GM18868 (cell line): ENCODE measurements at regions not wholly inside any gene's neighbourhood (a gene's known extent, or its start where the extent isn't known, plus 50 kb on each side); places are given as distances from the start of the nearest gene placed in this dataset.

Experiments
- ATAC-seq: cut with Tn5 transposase; IDR thresholded peaks from one replicate; pipeline ENCODE4 v1.9.1; 2021; ENCODE audit warnings: mild to moderate bottlenecking, moderate library complexity; ENCODE audit not compliant: unreplicated experiment

DNA sequence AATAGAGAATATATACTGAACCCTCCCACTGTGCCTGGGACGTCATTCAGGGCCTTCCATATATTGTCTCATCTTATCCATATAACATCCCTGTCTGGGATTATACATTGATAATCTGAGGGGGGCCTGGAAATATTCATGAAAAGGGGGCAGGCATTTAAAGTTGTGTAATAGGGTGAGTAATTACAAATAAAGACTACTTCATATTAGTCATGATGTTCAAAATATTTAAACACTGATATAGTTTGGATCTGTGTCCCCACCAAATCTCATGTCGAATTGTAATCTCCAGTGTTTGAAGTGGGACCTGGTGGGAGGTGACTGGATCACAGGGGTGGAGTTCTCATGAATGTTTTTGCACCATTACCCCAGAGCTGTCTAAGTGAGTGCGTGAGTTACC is 97.8 kb downstream of the AQP9 start:
- no peak for ATAC-seq

DNA sequence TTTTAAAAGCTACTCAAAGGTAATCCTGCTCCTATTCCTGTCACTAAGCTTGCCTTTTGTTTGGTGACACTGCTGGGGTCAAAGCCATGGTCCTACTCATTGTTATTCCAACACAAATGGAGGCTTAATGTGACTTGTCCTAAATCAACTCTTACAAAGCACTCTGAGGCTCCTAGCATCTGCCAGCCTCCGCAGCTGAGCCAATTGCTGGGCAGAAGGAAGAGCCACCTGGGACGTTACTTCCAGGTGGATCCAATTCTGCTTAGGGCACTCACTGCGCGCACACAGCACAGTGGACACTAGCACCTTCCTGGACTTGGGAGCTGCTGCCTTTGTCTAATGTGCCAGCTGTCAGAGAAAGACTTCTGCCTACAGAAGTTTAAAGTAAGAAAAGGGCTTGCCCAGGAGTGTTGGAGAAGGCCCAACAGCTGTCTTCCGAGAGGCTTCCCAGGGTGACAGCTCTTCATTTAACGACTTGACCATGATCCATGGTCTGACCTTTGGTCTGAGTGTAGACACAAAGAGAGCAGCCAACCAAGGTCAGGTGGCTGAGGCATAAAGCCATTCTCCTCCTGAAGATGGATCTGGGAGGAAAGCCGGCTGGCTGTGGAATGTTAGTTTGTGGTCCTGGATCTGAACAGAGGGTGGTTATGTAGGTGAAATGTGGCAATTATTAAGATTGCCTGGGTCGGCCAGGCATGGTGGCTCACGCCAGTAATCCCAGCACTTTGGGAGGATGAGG is 102.2 kb downstream of the AQP9 start:
- ATAC-seq = no peak

DNA sequence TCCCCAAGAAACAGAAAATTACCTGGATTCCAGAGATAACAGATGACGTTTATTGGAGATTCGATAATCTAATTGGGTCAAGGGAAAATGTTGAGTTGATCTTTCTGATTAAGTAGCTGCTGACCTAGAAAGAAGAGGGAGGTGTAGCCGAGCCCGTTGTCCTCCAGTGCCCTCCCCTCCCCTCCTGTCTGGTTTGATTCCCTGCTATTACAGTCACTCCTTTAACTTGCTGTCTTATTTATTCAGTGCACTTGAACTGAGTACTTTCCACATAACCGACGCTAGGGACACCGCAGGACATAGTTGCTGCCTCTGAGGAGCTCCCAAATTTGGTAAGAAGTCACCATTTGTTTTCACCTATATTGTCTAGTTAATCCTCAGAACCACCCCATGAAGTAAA is 103.7 kb downstream of the AQP9 start:
- ATAC-seq = no peak

DNA sequence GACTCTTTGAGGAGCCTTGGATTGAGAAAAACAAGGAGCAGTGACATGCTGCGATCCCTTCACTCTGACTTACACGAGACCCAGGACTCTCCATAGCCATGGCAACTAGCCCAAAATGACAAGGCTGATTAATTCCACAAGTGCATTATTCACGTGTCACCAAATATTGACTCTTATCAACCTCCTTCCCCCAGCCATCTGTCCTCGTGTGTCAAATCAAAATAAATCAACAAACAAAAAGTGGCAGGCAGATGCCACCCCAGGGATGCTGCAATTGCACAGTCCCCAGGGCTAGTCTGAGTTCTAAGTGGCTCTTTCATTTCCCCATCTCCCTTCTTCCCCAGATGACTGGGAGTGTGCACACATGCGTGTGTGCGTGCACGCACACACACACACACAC is 104.9 kb downstream of the AQP9 start:
- ATAC-seq = no peak

DNA sequence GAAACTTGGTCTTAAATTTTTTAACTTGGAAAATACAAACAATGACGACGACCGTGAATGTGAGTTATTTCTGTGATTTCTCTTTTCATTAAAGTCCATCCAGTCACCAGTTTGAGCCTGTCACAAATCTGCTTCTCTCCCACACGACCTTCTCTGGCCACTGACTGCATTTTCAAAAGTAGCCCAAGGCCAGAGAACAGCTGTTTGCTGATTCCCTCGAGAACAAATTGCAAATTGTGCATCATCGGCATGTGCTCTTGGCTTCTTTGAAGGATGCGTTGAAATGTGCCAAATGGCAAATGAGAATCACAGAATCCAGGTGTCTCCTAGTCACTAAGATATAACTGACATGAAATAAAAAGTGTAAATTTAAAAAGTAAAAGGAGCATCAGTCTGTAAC is 106.4 kb downstream of the AQP9 start:
- no peak for ATAC-seq

DNA sequence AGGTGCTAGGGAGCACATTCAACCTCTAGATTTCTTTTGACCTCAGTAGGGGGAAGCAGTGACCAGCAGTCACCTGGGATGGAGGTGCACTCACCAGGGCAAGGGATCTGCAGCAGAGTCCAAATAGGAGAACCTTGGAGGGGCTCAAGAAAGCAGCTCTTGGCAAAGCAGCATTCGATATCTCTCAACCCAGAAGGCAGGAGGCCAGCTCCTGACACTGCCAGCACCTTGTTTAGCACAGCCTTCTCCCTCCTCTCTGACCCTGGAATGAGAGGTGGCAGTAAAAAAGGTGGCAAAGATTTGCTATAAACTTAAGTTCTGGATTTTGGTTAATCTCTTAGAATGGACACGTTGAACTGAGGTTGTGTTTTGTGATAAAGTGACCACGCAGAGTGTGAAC is 107.9 kb downstream of the AQP9 start:
- ATAC-seq = no peak

DNA sequence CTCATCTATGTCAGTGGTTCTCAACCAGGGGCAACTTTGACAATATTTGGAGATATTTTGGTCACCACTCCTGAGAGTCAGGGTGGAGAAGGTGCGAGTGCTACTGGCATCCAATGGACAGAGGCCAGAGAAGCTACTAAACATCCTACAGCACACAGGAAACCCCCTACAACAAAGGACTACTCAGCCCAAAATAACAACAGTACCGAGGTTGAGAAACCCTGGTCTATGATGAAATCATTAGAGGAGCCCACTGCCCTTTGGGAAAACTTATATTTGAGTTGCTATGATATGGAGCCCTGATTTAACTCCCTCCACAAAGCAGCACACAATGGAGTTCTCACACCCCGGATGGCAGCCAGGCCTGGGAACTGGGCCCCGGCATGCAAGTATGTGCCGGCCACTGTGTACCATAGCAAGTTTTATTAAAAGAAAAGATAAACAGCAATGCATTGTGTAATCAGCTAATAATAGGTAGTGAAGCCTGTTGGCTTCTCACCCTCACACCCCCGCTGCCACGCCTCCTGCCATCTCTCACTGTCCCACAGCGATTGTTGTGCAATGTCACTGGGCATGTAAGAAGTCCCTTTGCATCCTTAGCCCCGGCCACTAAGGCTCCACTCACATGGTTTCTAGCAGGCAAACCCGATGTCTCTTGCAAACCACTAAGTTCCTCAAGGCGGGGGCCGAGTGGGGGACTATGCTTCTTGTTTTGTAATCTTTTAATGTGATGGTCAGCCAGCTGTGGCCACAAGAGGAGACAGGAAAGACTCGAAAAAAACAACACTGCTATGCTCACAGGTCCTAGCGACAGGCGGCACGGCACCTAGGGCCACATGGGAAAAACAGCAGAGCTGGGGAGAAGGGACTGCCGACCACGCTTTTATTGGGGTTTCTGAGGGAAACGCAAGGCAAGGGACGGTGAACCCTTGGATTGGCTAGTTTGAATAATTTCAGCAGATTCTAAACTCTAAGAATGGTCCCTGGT is 110.0 kb downstream of the AQP9 start:
- no peak for ATAC-seq

DNA sequence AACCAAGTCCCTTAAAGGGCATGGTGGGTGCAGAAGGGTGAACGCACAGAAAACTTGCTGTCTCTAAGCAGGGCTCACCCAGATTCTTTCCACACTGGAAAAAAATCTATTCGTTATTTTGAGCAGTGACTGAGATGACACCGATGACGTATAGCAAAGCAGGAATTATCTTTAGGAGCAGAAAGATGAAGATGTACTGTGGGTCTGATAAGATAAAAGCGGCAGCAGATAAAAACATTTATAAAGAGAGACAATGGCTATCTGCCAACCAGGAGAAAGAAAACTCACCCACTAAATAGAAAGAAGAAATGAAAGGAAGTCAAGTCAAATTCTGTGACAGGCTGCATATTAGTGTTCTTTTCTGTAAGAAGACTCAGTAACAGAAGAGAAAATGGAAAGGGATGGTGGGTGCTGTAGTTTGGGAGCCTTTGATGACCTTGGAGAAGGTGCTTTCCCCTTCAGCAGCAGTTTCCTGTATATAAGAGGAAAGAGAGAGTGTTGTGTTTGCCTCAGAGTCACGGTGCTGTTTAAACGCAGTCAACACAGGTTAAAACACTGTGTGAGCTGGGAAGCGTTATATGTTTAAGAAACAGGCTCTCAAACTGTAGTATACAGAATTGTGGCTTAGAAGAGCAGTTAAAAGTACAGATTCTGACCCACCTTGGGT is 111.6 kb downstream of the AQP9 start:
- ATAC-seq = no peak

DNA sequence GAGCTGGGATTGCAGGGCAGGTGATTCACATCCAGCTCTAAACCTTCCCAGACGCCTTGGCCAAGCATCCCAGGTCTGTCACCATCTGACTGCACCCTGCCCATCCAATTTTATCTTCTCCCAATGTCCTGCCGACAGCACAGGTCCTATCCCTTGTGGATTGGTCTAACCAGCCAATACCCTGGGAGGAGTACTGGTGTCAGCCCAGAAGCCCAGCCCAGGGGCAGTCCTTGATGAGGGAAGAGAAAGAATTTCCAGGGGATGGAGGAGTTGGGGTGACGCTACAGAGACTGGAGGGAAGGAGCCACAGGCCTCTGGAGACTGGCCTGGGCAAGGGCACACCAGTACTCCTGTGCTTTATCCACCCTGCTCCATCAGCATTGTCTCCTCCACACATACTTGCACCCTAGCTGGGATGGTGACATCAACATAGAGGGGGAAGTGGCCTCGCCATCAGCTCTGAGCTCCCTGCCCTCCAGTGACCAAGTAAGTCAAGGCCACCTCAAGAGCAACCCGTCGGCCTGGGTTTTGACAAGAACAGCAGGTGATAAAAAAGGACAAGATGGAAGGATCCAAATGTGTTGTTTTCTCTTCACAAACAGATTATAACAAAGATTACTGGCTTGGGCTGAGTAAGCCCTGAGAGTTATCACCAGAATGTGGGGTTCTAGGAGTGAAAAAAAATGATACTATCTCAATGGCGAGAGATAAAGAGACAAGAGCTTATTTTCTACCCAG is 114.6 kb downstream of the AQP9 start:
- ATAC-seq = no peak

DNA sequence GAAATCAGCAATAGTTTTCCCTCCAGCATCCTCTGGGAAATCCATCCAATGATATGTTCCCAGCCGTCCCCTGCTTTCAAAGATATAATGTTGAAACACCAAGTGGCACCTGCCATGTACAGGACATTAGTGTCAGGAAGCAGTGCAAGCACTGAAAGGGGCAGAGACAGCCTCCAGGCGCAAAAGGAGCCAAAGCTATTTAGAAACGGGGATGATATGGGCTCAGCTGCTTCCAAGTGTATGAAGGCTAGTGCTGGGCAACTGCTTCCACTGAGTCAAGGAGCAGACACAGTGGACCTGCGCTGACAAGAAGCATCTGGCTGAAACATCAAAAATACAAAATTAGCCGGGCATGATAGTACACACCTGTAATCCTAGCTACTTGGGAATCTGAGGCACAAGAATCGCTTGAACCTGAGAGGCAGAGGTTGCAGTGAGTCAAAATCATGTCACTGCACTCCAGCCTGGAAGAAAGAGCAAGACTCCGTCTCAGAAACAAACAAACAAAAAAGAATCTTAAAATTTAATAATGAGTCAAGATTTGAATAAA is 119.7 kb downstream of the AQP9 start:
- ATAC-seq = no peak

DNA sequence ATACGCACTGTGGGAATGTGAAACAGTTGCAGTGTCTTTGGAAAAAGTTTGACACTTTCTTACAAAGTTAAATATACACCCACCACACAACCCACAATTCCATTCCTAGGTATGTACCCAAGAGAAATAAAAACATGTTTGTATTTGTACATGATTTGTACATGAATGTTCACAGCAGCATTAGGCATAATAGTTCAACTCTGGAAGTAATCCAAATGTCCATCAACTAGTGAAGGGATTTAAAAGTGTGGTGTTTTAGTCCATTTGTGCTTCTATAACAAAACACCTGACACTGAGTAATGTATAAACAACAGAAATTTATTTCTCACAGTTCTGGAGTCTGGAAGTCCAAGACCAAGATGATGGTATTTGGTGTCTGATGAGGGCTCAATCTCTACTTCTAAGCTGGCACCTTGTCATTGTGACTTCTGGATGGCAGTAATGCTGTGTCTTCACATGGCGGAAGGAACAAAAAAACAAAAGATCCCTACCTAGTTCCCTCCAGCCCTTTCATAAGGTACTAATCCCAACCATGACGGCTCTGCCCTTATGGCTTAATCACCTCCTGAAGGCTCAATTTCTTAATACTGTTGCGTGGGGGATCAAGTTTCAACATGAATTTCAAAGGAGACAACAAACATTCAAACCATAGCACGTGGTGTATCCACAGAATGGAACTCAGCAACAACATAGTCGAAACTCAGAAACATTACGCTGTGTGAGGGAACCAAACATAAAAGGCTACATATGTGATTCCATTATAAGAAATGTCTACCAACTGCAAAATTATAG is 120.5 kb downstream of the AQP9 start:
- ATAC-seq = no peak

DNA sequence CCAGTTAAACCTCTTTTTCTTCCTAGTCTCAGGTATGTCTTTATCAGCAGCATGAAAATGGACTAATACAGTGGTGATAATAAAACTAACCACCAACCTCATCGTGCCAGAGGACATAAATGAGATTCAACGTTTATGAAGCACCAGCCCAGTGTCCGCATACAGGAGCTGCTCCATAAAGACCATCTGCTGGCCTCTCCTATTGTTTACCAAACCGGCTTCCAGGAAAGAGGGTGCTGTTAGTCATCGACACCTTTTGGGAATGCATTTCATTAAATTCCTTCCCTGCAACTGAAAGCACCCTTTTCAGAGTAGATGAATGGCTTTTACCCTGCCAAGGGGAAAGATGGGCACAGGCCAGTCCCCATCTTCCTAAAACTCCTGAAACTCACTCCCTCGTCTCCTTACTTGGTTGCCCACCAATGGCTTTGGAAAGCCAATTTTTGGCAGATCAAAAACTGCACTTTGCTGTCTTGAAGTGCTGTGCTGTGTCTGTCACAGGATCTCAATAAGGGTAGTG is 122.1 kb downstream of the AQP9 start:
- no peak for ATAC-seq

DNA sequence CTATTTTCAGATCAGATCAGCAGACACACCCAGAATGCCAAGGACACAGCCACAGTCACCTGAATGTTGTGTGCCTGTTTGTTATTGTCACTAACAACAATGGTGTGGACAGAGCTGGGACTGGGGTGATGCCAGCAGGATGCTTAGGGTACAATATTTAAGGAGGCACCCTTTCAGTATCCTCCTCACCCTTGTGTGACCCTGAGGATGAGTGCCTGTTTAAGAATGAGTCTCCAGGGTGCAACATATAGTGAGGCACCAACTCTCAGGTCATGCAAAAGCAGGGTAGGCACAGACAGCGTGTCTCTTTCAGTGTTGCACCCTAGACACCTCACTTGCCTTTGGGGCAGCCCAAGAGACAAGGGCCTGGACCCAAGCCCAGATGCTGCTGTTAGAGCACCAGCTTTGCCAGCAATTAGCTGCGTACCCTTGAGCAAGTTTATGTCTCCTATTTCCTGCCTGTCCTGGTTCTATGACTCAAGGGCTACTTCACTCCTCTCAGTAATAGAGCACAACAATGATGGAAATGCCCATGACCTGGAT is 122.6 kb downstream of the AQP9 start:
- no peak for ATAC-seq

DNA sequence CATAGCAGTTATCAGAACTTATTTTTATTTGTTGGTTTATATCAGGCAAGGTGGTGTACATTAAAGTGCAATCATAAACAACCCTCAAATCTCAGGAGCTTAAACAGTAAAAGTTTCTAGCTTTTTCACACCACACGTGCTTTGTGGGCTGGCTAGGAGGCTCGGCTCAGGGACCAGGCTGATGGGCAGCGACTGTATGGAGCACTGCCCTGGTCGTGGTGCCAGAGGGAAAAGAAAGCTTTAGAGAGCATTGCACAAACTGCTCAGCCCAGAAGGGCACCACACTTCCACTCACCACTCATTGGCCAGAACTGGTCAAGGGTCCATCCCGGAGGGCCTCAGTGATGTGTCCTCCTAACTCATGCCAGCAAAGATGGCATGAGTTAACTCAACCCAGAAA is 123.2 kb downstream of the AQP9 start:
- no peak for ATAC-seq

DNA sequence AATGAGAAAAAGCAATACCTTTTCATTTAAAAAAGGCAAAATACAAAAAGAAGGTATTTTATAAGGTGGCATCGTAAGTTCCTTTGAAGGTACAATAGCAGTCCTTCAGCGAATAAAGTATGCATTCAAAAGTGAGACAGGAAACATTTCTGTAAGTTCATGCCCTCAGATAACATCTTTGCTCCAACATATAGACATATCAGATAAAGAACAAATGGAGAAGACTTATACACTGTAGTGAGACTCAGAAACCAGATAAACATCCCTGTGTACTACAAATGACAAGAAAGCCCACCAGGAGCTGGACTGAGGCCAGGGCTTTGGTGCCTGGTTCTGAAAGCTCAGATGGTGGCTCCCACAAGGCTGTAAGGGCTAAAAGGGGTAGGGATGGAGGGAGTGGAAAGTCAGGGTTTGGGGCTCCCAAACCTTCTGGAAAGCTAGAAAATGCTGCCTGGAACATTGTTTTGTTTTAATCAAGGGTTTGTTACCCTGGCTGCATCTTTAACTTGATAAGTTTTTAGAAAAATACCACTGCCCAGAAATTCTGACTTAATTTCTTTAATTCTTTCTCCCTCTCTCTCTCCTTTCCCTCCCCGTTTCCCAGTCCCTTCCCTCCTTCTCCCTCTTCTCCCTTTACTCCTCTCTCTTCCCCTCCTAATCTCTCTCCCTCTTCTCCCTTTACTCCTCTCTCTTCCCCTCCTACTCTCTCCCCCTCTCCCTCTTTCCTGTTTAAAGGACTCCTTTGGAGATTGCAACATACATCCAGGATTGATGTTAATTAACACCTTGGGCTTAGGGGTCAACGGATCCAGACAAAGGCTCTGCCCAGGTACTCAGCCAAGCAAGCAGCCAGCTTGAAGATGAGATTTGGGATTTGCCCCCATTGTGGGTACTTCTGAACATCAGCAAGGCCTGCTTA is 126.1 kb downstream of the AQP9 start:
- ATAC-seq = no peak

DNA sequence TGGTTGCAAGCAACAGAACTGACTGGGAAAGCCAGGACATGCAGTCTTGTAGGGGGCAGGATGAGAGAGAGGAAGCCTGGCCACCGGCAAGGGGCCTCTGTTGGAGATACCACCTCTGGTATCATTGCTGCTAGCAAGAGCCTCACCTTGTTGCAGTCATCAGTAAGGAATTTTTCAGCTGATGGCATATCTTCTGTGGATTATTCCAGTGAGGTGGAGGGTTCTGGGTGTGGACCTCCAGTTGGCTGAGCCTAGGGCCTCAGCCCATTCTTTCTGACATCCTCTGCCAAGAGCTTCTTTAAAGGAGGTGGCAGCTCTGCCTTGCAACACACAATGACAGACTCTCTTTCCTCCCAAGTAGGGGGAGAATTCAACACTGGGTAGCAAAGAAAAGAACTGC is 128.9 kb downstream of the AQP9 start:
- no peak for ATAC-seq

DNA sequence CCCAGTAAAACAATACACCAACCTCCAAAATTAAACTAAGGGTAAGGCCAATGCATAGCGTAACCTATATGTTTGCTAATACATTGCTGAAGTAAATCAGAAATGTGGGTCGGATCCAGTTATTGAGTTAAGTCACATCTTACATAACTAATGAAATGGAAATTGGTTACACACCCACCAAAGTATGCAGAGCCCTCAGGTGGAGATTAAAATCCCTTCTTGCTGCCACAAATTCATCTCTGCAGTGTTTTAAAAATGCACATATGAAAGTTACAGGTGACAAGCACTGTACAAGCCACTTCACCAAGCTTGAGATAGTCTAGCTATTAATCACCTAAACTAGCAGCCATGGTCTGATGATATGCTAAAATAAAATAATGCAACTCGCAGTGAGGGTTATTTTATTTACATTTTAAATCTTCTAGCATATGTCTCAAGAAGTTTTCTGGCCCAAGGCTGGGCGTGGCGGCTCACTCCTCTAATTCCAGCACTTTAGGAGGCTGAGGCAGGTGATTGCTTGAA is 130.6 kb downstream of the AQP9 start:
- ATAC-seq = no peak
